ENCODE measurements at regions not wholly inside any gene's neighbourhood (a gene's known extent, or its start where the extent isn't known, plus 50 kb on each side); places are given as distances from the start of the nearest gene placed in this dataset.

- no peak overlapping the region for H3K9ac ChIP-seq (ENCODE audit: low read depth, low read length)
- no peaks in the 10 kb centered on the region for H3K4me1 ChIP-seq (ENCODE audit: insufficient read depth, low read length)
- no peaks in the 10 kb centered on the region for H3K9me3 ChIP-seq (ENCODE audit: control insufficient read depth, insufficient read depth, low read length)
- H3K36me3 ChIP-seq (ENCODE audit: insufficient read depth, low read length) = no peaks in the 10 kb centered on the region
These were observed 104.5 kb downstream of the NGF start for GRCh38 chr1:115233598-115233997.

GRCh38 chr1:115230281-115230680 is 107.8 kb downstream of the NGF start:
- H3K36me3 ChIP-seq (ENCODE audit: insufficient read depth, low read length) = no peaks in the 10 kb centered on the region
- no peaks in the 10 kb centered on the region for H3K9me3 ChIP-seq (ENCODE audit: control insufficient read depth, insufficient read depth, low read length)
- no peaks in the 10 kb centered on the region for H3K4me1 ChIP-seq (ENCODE audit: insufficient read depth, low read length)
- no peak overlapping the region for H3K9ac ChIP-seq (ENCODE audit: low read depth, low read length)

GRCh38 chr1:115229016-115229415 is 109.0 kb downstream of the NGF start:
- H3K36me3 ChIP-seq (ENCODE audit: insufficient read depth, low read length) = no peaks in the 10 kb centered on the region
- H3K9me3 ChIP-seq (ENCODE audit: control insufficient read depth, insufficient read depth, low read length) = no peaks in the 10 kb centered on the region
- no peaks in the 10 kb centered on the region for H3K4me1 ChIP-seq (ENCODE audit: insufficient read depth, low read length)
- no peak overlapping the region for H3K9ac ChIP-seq (ENCODE audit: low read depth, low read length)

DNA sequence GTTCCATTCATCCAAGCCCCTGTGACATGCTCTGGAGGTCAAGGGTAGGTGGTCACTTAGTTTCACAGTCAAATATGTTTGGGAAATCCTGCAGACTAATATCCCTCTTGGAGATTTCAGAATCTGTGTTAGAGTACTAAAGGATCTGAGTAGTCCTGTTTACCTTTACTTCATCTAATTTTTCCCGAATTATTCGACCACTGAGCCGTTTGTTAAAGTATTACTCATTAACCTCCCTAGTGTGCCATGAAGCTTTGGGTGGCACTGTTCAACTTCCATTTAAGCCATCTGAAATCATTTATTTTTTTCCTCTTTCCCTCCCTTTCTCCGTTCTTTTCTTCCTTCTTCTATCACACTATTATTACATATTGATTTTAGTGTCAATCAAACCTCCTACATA is 109.9 kb downstream of the NGF start:
- Histone ChIP-seq H3K9ac (ENCODE audit: low read depth, low read length) (no peak overlapping the region), H3K4me1 (ENCODE audit: insufficient read depth, low read length) (no peaks in the 10 kb centered on the region), H3K36me3 (ENCODE audit: insufficient read depth, low read length) (no peaks in the 10 kb centered on the region), H3K9me3 (ENCODE audit: control insufficient read depth, insufficient read depth, low read length) (no peaks in the 10 kb centered on the region)

DNA sequence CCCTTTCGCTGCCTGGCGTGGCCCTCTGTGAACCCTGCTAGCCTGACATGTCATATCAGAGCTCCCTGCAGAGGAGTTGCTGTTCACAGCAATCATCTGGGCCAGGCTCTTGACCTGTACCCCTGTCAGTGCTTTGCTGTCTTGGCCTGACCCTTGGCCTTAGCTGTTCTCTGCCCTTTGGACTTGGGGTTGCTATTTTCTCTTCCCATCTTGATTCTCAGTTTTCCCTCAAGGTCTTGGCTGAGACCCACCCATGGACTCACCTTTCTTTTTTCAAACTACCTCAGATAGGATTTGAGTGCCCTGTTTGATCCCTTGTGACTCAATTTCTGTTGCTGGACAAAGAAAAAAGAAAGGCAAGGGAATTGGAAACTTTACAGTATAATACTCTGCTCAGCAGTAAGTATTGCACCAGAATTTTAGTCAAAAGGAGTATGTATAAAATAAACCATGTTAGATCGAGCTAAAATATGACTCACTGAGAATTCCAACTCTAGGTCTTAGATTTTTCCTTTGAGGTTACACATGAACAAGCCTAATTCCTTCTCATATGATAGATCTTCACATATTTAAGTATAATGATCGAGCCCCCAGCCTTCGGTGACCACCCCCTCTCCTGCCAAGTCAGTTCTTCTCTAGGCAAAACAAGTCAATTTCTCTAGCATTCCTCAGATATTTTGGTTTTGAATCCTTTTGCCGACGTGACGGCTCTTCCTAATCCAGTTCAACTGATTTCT is 110.5 kb downstream of the NGF start:
- Histone ChIP-seq H3K4me1 (ENCODE audit: insufficient read depth, low read length) (no peaks in the 10 kb centered on the region), H3K36me3 (ENCODE audit: insufficient read depth, low read length) (no peaks in the 10 kb centered on the region), H3K9ac (ENCODE audit: low read depth, low read length) (no peak overlapping the region), H3K9me3 (ENCODE audit: control insufficient read depth, insufficient read depth, low read length) (no peaks in the 10 kb centered on the region)

GRCh38 chr1:115225993-115226685 is 111.9 kb downstream of the NGF start:
- no peak overlapping the region for H3K9ac ChIP-seq (ENCODE audit: low read depth, low read length)
- H3K4me1 ChIP-seq (ENCODE audit: insufficient read depth, low read length) = no peaks in the 10 kb centered on the region
- H3K9me3 ChIP-seq (ENCODE audit: control insufficient read depth, insufficient read depth, low read length) = no peaks in the 10 kb centered on the region
- no peaks in the 10 kb centered on the region for H3K36me3 ChIP-seq (ENCODE audit: insufficient read depth, low read length)

DNA sequence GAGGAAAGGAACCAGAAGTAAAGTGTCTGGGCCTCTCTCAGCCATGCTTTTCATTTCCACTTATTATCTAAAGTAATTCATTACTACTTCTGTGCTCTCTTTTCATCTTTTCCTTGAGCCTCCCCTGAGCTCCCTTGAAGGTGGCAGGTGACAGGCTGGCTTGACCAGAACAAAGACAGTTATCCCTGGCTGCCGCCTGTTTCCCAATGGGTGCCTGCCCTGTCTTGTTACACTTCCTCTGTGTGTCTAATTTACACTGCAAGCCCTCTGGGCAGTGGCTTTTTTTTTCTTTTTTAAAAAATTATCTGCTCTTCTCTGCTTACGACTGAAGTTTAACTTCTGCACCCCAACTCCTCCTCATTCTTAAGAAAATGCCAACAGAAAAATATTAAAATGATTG is 113.4 kb downstream of the NGF start:
- Histone ChIP-seq H3K9me3 (ENCODE audit: control insufficient read depth, insufficient read depth, low read length) (no peaks in the 10 kb centered on the region), H3K36me3 (ENCODE audit: insufficient read depth, low read length) (no peaks in the 10 kb centered on the region), H3K4me1 (ENCODE audit: insufficient read depth, low read length) (no peaks in the 10 kb centered on the region), H3K9ac (ENCODE audit: low read depth, low read length) (no peak overlapping the region)

DNA sequence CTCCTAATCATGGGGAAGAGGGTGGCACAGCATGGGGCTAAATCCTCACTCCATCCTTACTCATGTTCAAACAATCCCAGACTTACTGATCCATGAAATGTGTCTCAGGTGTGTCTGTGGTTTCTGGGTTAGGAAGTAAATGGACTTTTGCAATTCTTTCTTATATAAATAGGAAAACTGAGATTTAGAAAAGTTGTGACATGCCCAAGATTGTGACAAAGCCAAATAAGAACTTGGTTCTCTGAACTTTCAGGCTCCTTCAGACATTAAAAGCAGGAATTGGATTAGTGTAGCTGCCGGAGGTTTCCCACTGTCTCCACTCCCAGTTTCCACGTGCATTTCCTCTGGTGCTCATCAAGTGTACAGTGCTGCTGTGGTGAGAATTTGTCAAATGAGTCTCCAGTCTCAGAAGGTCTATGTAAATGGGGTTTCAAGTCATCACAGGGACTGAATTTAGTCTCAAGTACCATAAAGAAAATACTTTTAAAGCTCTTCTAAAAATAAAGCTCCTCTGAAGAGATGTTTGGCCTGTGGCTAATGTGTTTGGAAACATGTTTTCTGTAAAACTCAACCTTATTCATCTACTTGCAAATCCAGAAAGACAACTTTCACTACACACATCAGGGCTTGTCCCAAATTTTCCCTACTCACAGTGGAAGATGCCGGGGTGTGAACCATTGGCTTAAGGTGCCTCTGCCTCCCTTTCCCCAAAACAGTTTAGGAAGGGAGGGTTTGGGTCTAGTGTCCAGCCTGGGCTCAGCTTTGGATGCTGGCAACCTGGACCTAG is 115.2 kb downstream of the NGF start:
- no peaks in the 10 kb centered on the region for H3K4me1 ChIP-seq (ENCODE audit: insufficient read depth, low read length)

GRCh38 chr1:115220340-115221270 is 117.4 kb downstream of the NGF start:
- no peaks in the 10 kb centered on the region for H3K4me1 ChIP-seq (ENCODE audit: insufficient read depth, low read length)
- no peaks in the 10 kb centered on the region for H3K36me3 ChIP-seq (ENCODE audit: insufficient read depth, low read length)
- H3K9ac ChIP-seq (ENCODE audit: low read depth, low read length) = no peak overlapping the region
- H3K9me3 ChIP-seq (ENCODE audit: control insufficient read depth, insufficient read depth, low read length) = no peaks in the 10 kb centered on the region

More for the DNA sequence above, 115.2 kb downstream of the NGF start:
- Histone ChIP-seq H3K9ac (ENCODE audit: low read depth, low read length) (no peak overlapping the region), H3K9me3 (ENCODE audit: control insufficient read depth, insufficient read depth, low read length) (no peaks in the 10 kb centered on the region), H3K36me3 (ENCODE audit: insufficient read depth, low read length) (no peaks in the 10 kb centered on the region)

DNA sequence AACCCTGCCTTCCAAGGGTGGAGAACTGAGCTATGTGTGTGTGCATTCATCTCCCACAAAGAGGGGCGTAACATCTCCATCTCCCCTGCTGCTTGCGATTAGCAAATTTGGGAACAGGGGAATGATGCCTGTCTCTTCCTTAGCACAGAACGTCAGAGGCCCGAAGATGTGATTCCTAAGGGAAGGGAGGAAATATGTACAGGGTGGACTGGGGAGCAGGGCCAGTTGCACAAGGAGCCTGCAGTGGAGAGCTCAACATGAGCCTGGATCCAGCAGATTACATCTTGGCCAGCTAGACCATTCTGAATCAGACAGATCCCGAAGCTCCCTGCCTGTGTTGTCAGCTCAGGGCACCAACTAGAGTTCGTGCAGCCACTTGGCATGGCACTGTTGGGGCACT is 118.1 kb downstream of the NGF start:
- Histone ChIP-seq H3K36me3 (ENCODE audit: insufficient read depth, low read length) (no peaks in the 10 kb centered on the region), H3K9me3 (ENCODE audit: control insufficient read depth, insufficient read depth, low read length) (no peaks in the 10 kb centered on the region), H3K4me1 (ENCODE audit: insufficient read depth, low read length) (no peaks in the 10 kb centered on the region), H3K9ac (ENCODE audit: low read depth, low read length) (no peak overlapping the region)

DNA sequence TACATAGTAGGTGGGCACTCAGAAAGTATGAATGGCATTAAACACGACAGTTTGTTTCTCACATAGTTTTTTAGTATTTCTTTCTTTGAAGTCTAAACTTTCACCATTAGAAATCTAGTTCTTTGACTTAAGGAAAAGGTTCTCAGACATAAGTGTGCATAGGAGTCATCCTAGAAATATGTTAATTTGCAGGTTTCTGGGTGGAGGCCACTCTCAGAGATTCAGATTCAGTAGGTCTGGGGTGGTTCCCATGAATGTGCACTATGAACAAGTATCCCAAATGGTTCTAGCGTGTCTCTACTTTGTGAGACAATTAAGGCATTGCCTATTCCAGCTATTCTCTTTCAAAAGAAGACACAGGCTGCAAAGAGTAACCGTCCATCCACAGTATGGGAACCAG is 119.3 kb downstream of the NGF start:
- no peaks in the 10 kb centered on the region for H3K36me3 ChIP-seq (ENCODE audit: insufficient read depth, low read length)
- H3K9ac ChIP-seq (ENCODE audit: low read depth, low read length) = no peak overlapping the region
- no peaks in the 10 kb centered on the region for H3K4me1 ChIP-seq (ENCODE audit: insufficient read depth, low read length)
- no peaks in the 10 kb centered on the region for H3K9me3 ChIP-seq (ENCODE audit: control insufficient read depth, insufficient read depth, low read length)

- Histone ChIP-seq H3K9me3 (ENCODE audit: control insufficient read depth, insufficient read depth, low read length) (no peaks in the 10 kb centered on the region), H3K4me1 (ENCODE audit: insufficient read depth, low read length) (no peaks in the 10 kb centered on the region), H3K9ac (ENCODE audit: low read depth, low read length) (no peak overlapping the region), H3K36me3 (ENCODE audit: insufficient read depth, low read length) (no peaks in the 10 kb centered on the region)
These were observed 120.0 kb downstream of the NGF start for GRCh38 chr1:115218034-115218405.

DNA sequence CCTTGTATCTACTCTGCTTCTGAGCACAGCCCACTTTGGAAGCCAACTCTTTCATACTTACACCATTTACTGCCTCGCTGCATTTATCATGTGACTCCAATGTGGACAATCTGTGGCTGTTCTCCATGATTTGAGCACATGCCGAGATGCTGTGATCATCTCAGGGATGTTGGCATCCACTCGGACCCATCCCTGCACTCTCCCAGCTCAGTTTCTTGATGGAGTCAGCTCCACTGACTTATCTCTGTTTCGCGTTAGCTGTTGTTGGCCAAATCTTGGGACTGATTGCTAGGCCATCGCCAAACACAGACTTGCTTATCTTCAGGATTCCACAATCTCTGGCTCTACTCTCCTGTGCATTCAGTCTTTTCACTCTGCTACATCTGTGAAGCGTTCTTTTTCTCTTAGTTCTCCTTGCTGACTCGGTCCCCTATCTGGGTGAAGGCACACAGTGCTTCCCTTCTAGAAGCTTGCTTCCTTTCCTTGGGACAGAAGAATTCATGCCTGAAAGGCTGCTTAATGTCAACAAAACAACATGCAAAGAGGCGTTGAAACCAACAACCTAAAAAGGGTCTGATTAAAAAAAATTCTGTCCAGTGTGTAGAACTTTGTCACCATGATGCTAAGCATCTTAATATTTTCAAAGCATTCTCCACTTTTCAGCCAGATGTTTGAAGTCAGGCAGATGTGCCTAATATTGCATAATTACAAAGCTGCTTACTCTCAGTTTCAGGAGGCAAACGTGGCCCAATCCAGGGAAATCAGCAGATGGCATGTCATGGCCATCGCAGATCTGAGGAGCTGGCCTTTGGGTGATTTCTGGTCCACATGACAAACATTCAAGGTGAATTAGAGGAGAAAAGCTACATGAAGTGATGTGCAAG is 120.7 kb downstream of the NGF start:
- H3K9ac ChIP-seq (ENCODE audit: low read depth, low read length) = no peak overlapping the region
- no peaks in the 10 kb centered on the region for H3K9me3 ChIP-seq (ENCODE audit: control insufficient read depth, insufficient read depth, low read length)
- H3K4me1 ChIP-seq (ENCODE audit: insufficient read depth, low read length) = no peaks in the 10 kb centered on the region
- H3K36me3 ChIP-seq (ENCODE audit: insufficient read depth, low read length) = no peaks in the 10 kb centered on the region

All from ES-I3 (cell line).